CD14-positive monocyte (primary cell): ENCODE measurements at regions not wholly inside any gene's neighbourhood (a gene's known extent, or its start where the extent isn't known, plus 50 kb on each side); places are given as distances from the start of the nearest gene placed in this dataset.

Experiments
- DNase-seq, 3 donors: peaks; one replicate each; pipeline ENCODE4 v3.0.0-alpha.2; 2011 to 2022
- H2AFZ ChIP-seq: 2 replicates; pipeline ENCODE4 v1.6.0; 2012; ENCODE audit warnings: mild to moderate bottlenecking, low read depth, low read length, inconsistent platforms; ENCODE audit not compliant: insufficient read depth, poor library complexity, severe bottlenecking
- H3K27ac ChIP-seq, 2 donors: 1 replicate in 1 of 2; 2 replicates in 1 of 2; pipeline ENCODE4 v1.5.1; 2012 to 2013; ENCODE audit warnings: low read length in 2 of 2, control low read depth in 1 of 2, inconsistent platforms in 1 of 2, low read depth in 1 of 2, mild to moderate bottlenecking in 1 of 2
- H3K27me3 ChIP-seq, 2 donors: one replicate each; pipeline versions ENCODE4 v1.6.0 to v1.6.1; 2011 to 2013; ENCODE audit warnings: low read length in 2 of 2; ENCODE audit not compliant: control insufficient read depth in 2 of 2, insufficient read depth in 2 of 2
- H3K36me3 ChIP-seq, 2 donors: replicated peaks in 1 of 2; 1 replicate in 1 of 2; 2 replicates in 1 of 2; pipeline versions ENCODE4 v1.5.1 to v1.6.1; 2012 to 2013; ENCODE audit warnings: low read length in 2 of 2, control low read depth in 1 of 2, inconsistent platforms in 1 of 2, mild to moderate bottlenecking in 1 of 2; ENCODE audit not compliant: insufficient read depth in 2 of 2, control insufficient read depth in 1 of 2
- H3K4me1 ChIP-seq, 2 donors: 1 replicate in 1 of 2; 2 replicates in 1 of 2; pipeline versions ENCODE4 v1.5.1 to v1.6.1; 2012 to 2013; ENCODE audit warnings: low read length in 2 of 2, control low read depth in 1 of 2, inconsistent platforms in 1 of 2, mild to moderate bottlenecking in 1 of 2, moderate library complexity in 1 of 2; ENCODE audit not compliant: insufficient read depth in 2 of 2, control insufficient read depth in 1 of 2
- H3K4me2 ChIP-seq: replicated peaks from 2 replicates; pipeline ENCODE3; 2012; ENCODE audit warnings: low read length, moderate library complexity, mild to moderate bottlenecking; ENCODE audit not compliant: poor library complexity, severe bottlenecking; ENCODE audit errors: extremely low read depth
- H3K4me3 ChIP-seq, 3 experiments: fragments of 200-600 bp in 1 of 3; sonication (generic) in 1 of 3; replicated peaks in 1 of 3; 1 replicate in 2 of 3; 2 replicates in 1 of 3; pipeline ENCODE4 v1.5.1; 2011 to 2013; ENCODE audit warnings: low read length in 3 of 3, mild to moderate bottlenecking in 3 of 3, control low read depth in 2 of 3, low read depth in 2 of 3, inconsistent platforms in 1 of 3, moderate library complexity in 1 of 3
- H3K79me2 ChIP-seq: 2 replicates; pipeline ENCODE4 v1.6.0; 2012; ENCODE audit warnings: mild to moderate bottlenecking, control low read depth, inconsistent platforms, low read length, moderate library complexity; ENCODE audit not compliant: insufficient read depth
- H3K9ac ChIP-seq: 2 replicates; pipeline ENCODE4 v1.6.0; 2017; ENCODE audit warnings: low read length, mild to moderate bottlenecking; ENCODE audit not compliant: insufficient read depth, poor library complexity, severe bottlenecking
- H3K9me3 ChIP-seq, 2 donors: replicated peaks in 1 of 2; 1 replicate in 1 of 2; 2 replicates in 1 of 2; pipeline versions ENCODE4 v1.5.1 to v1.6.1; 2012 to 2013; ENCODE audit warnings: low read length in 2 of 2, control low read depth in 1 of 2; ENCODE audit not compliant: control insufficient read depth in 1 of 2, insufficient read depth in 1 of 2
- H4K20me1 ChIP-seq: 2 replicates; pipeline ENCODE4 v1.6.0; 2012; ENCODE audit warnings: mild to moderate bottlenecking, low read length, control low read depth, moderate library complexity; ENCODE audit not compliant: insufficient read depth
- H3K27ac Mint-ChIP-seq, 7 donors: one replicate each; pipeline ENCODE4 v1.8.0; 2020; ENCODE audit warnings: mild to moderate bottlenecking in 7 of 7, mixed read lengths in 7 of 7, moderate library complexity in 6 of 7, inconsistent platforms in 2 of 7
- H3K27me3 Mint-ChIP-seq, 3 donors: one replicate each; pipeline ENCODE4 v1.8.0; 2021 to 2022; ENCODE audit warnings: low read depth in 3 of 3, mild to moderate bottlenecking in 3 of 3, mixed read lengths in 3 of 3, moderate library complexity in 3 of 3, inconsistent platforms in 1 of 3
- H3K36me3 Mint-ChIP-seq, 2 donors: one replicate each; pipeline ENCODE4 v1.8.0; 2020; ENCODE audit warnings: mixed read lengths in 2 of 2, inconsistent platforms in 1 of 2, mild to moderate bottlenecking in 1 of 2
- H3K4me1 Mint-ChIP-seq: one replicate; pipeline ENCODE4 v1.8.0; 2020; ENCODE audit warnings: mild to moderate bottlenecking, mixed read lengths
- H3K4me3 Mint-ChIP-seq, 2 donors: one replicate each; pipeline ENCODE4 v1.8.0; 2020; ENCODE audit warnings: mild to moderate bottlenecking in 2 of 2, mixed read lengths in 2 of 2, moderate library complexity in 1 of 2
- H3K9me3 Mint-ChIP-seq, 7 donors: one replicate each; pipeline ENCODE4 v1.8.0; 2020 to 2022; ENCODE audit warnings: mixed read lengths in 7 of 7, mild to moderate bottlenecking in 6 of 7, moderate library complexity in 6 of 7, inconsistent platforms in 2 of 7
- WGBS: methylation state at CpG from one replicate; pipeline ENCODE4 v1.1.5; 2013; ENCODE audit warnings: missing lambda C conversion rate; ENCODE audit not compliant: insufficient coverage; 5-methylcytosine and 5-hydroxymethylcytosine counted together
- intact Hi-C, 2 donors: fragments of 100-400 bp; cut with micrococcal nuclease; formaldehyde crosslinking; loops; one replicate each; pipeline versions ENCODE4 v1.15.0 to v1.15.1; 2023
- TF ChIP-seq, protein P1 (sequence below): fragments of 200-600 bp; IDR thresholded peaks from one replicate; pipeline ENCODE4 v1.8.0; 2022; ENCODE audit warnings: antibody characterized with exemption, mild to moderate bottlenecking

DNA sequence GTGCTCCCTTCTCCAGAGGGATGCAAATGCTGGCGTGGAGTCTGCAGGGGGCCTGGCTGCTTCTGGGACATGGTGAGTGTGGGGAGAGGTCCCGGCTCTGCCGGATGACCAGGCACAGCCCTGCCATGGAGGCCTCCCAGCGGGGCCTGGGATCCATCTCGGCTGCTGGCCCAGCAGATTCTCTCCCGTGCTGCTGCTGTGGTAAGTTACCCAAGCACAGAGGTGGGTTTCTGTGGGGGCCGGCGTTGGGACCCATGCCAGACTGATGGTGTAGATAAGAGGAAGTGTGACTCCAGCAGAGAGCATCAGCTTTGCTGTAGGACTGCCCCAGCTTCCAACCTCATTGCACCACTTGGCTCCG lies 147.5 kb upstream of the B3GAT1 start:
- Histone ChIP-seq H3K4me1 (no peaks in the 10 kb centered on the region), H3K27ac (no peak overlapping the region), H3K79me2 (no peaks in the 10 kb centered on the region), H2AFZ (no peak overlapping the region), H3K36me3 (no peaks in the 10 kb centered on the region), H3K4me2 (no peak overlapping the region), H4K20me1 (no peaks in the 10 kb centered on the region), H3K4me3 (no peak overlapping the region), H3K27me3 (no peaks in the 10 kb centered on the region), H3K9me3 (no peaks in the 10 kb centered on the region), H3K9ac (no peak overlapping the region)
- no peaks in the 10 kb centered on the region for H3K4me1 Mint-ChIP-seq
- DNase-seq = no peak
- no peak overlapping the region for H3K27ac Mint-ChIP-seq
- H3K9me3 Mint-ChIP-seq = peaks cover 0 to 5% (median 0%) of the 10 kb centered on the region in 7 donors
- H3K36me3 Mint-ChIP-seq = no peaks in the 10 kb centered on the region
- TF ChIP-seq, protein P1, sequence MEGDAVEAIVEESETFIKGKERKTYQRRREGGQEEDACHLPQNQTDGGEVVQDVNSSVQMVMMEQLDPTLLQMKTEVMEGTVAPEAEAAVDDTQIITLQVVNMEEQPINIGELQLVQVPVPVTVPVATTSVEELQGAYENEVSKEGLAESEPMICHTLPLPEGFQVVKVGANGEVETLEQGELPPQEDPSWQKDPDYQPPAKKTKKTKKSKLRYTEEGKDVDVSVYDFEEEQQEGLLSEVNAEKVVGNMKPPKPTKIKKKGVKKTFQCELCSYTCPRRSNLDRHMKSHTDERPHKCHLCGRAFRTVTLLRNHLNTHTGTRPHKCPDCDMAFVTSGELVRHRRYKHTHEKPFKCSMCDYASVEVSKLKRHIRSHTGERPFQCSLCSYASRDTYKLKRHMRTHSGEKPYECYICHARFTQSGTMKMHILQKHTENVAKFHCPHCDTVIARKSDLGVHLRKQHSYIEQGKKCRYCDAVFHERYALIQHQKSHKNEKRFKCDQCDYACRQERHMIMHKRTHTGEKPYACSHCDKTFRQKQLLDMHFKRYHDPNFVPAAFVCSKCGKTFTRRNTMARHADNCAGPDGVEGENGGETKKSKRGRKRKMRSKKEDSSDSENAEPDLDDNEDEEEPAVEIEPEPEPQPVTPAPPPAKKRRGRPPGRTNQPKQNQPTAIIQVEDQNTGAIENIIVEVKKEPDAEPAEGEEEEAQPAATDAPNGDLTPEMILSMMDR = no peak
- WGBS = 69% methylated on average over 6 of the region's 9 CpGs
- intact Hi-C loops = no loop called here
- peaks cover 1 to 11% (median 4%) of the 10 kb centered on the region in 3 donors for H3K27me3 Mint-ChIP-seq
- no peak overlapping the region for H3K4me3 Mint-ChIP-seq

DNA sequence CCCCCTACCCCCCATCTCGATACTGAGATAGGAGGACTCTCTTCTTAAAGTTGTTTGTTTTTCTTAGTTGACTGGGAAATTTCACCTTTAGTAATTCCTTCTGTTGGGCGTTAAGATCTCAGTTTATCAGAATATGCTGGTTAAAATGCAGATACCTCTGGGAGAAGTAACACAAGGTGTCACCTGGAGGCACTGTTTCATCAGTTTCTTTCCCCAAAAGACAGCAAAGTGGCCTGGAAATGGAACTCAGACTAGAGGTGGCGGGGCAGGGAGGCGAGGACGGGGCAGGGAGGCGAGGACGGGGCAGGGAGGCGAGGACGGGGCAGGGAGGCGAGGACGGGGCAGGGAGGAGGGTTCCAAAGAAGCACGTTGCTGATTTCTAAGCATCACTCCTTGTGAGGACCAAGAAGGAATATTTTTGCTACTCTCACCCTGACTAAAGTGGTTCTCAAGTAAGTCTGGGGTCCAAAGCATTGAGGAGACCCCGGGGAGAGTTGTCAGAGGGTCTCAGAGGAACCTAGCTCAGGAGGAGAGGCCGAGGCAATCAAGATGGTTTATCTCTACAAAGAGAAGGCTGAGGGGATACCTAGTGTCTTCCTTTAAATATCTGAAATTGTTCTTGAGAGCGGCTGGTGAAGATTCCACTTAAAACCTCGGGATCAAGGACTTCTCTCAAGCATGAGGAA lies 147.0 kb upstream of the B3GAT1 start:
- H3K9me3 ChIP-seq = no peaks in the 10 kb centered on the region
- no peaks in the 10 kb centered on the region for H3K79me2 ChIP-seq
- intact Hi-C loops = no loop called here
- DNase-seq = no peak
- H3K27me3 ChIP-seq = no peaks in the 10 kb centered on the region
- Mint-ChIP-seq H3K27me3 (peaks cover 1 to 14% (median 4%) of the 10 kb centered on the region in 3 donors), H3K4me1 (no peaks in the 10 kb centered on the region), H3K27ac (no peak overlapping the region), H3K36me3 (no peaks in the 10 kb centered on the region), H3K4me3 (no peak overlapping the region), H3K9me3 (peaks cover 0 to 5% (median 0%) of the 10 kb centered on the region in 7 donors)
- H3K9ac ChIP-seq = no peak overlapping the region
- H3K27ac ChIP-seq = no peak overlapping the region
- H2AFZ ChIP-seq = no peak overlapping the region
- H4K20me1 ChIP-seq = no peaks in the 10 kb centered on the region
- TF ChIP-seq, protein P1 = no peak
- 80% methylated on average over 10 of the region's 16 CpGs for WGBS
- no peaks in the 10 kb centered on the region for H3K4me1 ChIP-seq
- H3K36me3 ChIP-seq = no peaks in the 10 kb centered on the region
- H3K4me3 ChIP-seq = no peak overlapping the region
- no peak overlapping the region for H3K4me2 ChIP-seq
